DOHH2 (cell line): ENCODE measurements at regions not wholly inside any gene's neighbourhood (a gene's known extent, or its start where the extent isn't known, plus 50 kb on each side); places are given as distances from the start of the nearest gene placed in this dataset.

Experiments
- EZH2phosphoT487 ChIP-seq: fragments of 200-600 bp; sonication (generic); IDR thresholded peaks from 2 replicates; pipeline ENCODE4 v1.6.1; 2017; ENCODE audit warnings: borderline replicate concordance, mild to moderate bottlenecking, antibody characterized with exemption, low read length, moderate library complexity, mixed read lengths
- TF ChIP-seq, protein P1 (sequence below): fragments of 200-600 bp; sonication (generic); IDR thresholded peaks from one replicate; pipeline ENCODE4 v1.5.1; 2014; ENCODE audit warnings: antibody characterized with exemption, mild to moderate bottlenecking, low read depth, low read length; ENCODE audit not compliant: poor library complexity, severe bottlenecking

DNA sequence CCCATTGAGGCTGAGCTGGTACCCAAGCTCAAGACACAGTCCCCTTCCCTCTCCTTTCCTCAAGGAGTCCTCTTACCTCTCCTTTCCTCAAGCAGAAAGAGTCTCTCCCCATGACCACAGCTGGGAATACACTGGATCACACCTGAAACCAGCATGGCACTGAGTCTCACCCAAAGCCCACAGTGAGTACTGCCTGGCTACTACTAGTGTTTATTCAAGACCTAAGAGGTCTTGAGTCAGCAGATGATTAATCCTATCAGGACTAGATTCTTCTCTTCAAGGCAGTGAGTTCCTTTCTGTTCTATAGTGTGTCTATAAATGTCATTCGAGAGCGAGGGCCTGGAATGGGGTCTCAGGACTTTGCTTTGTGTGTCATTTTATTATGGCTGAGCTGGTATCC is 111.4 kb downstream of the METTL4 start:
- TF ChIP-seq, protein P1, sequence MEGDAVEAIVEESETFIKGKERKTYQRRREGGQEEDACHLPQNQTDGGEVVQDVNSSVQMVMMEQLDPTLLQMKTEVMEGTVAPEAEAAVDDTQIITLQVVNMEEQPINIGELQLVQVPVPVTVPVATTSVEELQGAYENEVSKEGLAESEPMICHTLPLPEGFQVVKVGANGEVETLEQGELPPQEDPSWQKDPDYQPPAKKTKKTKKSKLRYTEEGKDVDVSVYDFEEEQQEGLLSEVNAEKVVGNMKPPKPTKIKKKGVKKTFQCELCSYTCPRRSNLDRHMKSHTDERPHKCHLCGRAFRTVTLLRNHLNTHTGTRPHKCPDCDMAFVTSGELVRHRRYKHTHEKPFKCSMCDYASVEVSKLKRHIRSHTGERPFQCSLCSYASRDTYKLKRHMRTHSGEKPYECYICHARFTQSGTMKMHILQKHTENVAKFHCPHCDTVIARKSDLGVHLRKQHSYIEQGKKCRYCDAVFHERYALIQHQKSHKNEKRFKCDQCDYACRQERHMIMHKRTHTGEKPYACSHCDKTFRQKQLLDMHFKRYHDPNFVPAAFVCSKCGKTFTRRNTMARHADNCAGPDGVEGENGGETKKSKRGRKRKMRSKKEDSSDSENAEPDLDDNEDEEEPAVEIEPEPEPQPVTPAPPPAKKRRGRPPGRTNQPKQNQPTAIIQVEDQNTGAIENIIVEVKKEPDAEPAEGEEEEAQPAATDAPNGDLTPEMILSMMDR: no peak
- TF ChIP-seq EZH2phosphoT487: no peak
